Anterior cingulate cortex (tissue), 58 donors: ENCODE measurements at regions not wholly inside any gene's neighbourhood (a gene's known extent, or its start where the extent isn't known, plus 50 kb on each side); places are given as distances from the start of the nearest gene placed in this dataset.
"Not testable (repeated sequence)": the region's sequence is repeated elsewhere in the genome, so short reads cannot be mapped to it uniquely, and the experiment has no call there.

Experiments used
- DNase-seq, 58 donors: peaks; one replicate each; lab custom pipeline; 2025; lab: John Stamatoyannopoulos, UW

- DNase-seq = no peak
Measured at GRCh38 chr3:151599103-151599672, 134.5 kb upstream of the AADACL2 start.

GRCh38 chr3:151596940-151597339 is 136.1 kb upstream of the IGSF10 start:
- DNase-seq = no peak

- DNase-seq = no peak
Measured at GRCh38 chr3:151593928-151594327, 133.1 kb upstream of the IGSF10 start.

GRCh38 chr3:151592287-151592686 is 131.4 kb upstream of the IGSF10 start:
- DNase-seq = no peak

GRCh38 chr3:151591441-151591840 is 130.6 kb upstream of the IGSF10 start:
- no peak for DNase-seq

- no peak for DNase-seq
Measured at GRCh38 chr3:151589311-151589710, 128.4 kb upstream of the IGSF10 start.

- not testable (repeated sequence) for DNase-seq
Measured at GRCh38 chr3:151587659-151588058, 126.8 kb upstream of the IGSF10 start.

GRCh38 chr3:151584566-151584965 is 123.7 kb upstream of the IGSF10 start:
- DNase-seq = no peak

GRCh38 chr3:151581035-151581434 is 120.2 kb upstream of the IGSF10 start:
- no peak for DNase-seq

GRCh38 chr3:151580591-151580990 is 119.7 kb upstream of the IGSF10 start:
- DNase-seq = no peak

GRCh38 chr3:151579571-151580270 is 118.9 kb upstream of the IGSF10 start:
- no peak for DNase-seq

GRCh38 chr3:151578495-151578894 is 117.6 kb upstream of the IGSF10 start:
- no peak for DNase-seq

GRCh38 chr3:151576511-151577137 is 115.8 kb upstream of the IGSF10 start:
- no peak for DNase-seq

- DNase-seq = no peak
Measured at GRCh38 chr3:151568184-151568583, 107.3 kb upstream of the IGSF10 start.

GRCh38 chr3:151567477-151567876 is 106.6 kb upstream of the IGSF10 start:
- no peak for DNase-seq

GRCh38 chr3:151564261-151564660 is 103.4 kb upstream of the IGSF10 start:
- DNase-seq = no peak

GRCh38 chr3:151563305-151563704 is 102.4 kb upstream of the IGSF10 start:
- DNase-seq = no peak

GRCh38 chr3:151562891-151563290 is 102.0 kb upstream of the IGSF10 start:
- DNase-seq = no peak

GRCh38 chr3:151561878-151562277 is 101.0 kb upstream of the IGSF10 start:
- no peak for DNase-seq

- DNase-seq = no peak
Measured at GRCh38 chr3:151560738-151561137, 99.9 kb upstream of the IGSF10 start.

- no peak for DNase-seq
Measured at GRCh38 chr3:151559736-151560135, 98.9 kb upstream of the IGSF10 start.

GRCh38 chr3:151558661-151559060 is 97.8 kb upstream of the IGSF10 start:
- no peak for DNase-seq
